HEK293 (cell line): ENCODE measurements at regions not wholly inside any gene's neighbourhood (a gene's known extent, or its start where the extent isn't known, plus 50 kb on each side); places are given as distances from the start of the nearest gene placed in this dataset.
"Not testable (repeated sequence)": the region's sequence is repeated elsewhere in the genome, so short reads cannot be mapped to it uniquely, and the experiment has no call there.

Experiments used
- CTCF ChIA-PET: fragments of 350-600 bp; formaldehyde crosslinking; extraction: SDS; loops from one replicate; lab custom pipeline; 2021; ENCODE audit warnings: antibody characterized with exemption; lab: Yijun Ruan, JAX
- POLR2A ChIA-PET: fragments of 300-600 bp; formaldehyde crosslinking; extraction: SDS; loops from one replicate; lab custom pipeline; 2020; ENCODE audit warnings: antibody characterized with exemption, inconsistent platforms; lab: Yijun Ruan, JAX
- H3K27ac ChIP-seq: fragments of 200-500 bp; sonication (Bioruptor generic); 2 replicates; pipeline ENCODE4 v1.5.1; 2014; ENCODE audit warnings: low read depth, low read length, control low read depth, inconsistent platforms; ENCODE audit errors: extremely low read depth
- H3K36me3 ChIP-seq, 2 experiments: fragments of 200-500 bp in 1 of 2; sonication (Bioruptor generic) in 1 of 2; 1 replicate in 1 of 2; 2 replicates in 1 of 2; pipeline ENCODE4 v1.5.1; 2014 to 2017; ENCODE audit warnings: inconsistent platforms in 2 of 2, low read length in 2 of 2; ENCODE audit not compliant: control insufficient read depth in 2 of 2, insufficient read depth in 1 of 2
- H3K4me1 ChIP-seq: fragments of 200-500 bp; sonication (Bioruptor generic); 2 replicates; pipeline ENCODE4 v1.5.1; 2014; ENCODE audit warnings: mild to moderate bottlenecking, low read length, inconsistent platforms; ENCODE audit not compliant: control insufficient read depth, insufficient read depth
- H3K4me3 ChIP-seq: 2 replicates; pipeline ENCODE4 v1.5.1; 2011; ENCODE audit warnings: low read depth, mild to moderate bottlenecking, control low read depth, low read length, moderate library complexity
- H3K9me3 ChIP-seq: fragments of 200-500 bp; sonication (Bioruptor generic); 2 replicates; pipeline ENCODE4 v1.5.1; 2014; ENCODE audit warnings: low read depth, low read length, inconsistent platforms; ENCODE audit not compliant: control insufficient read depth, insufficient read depth
- KLF10 ChIP-seq: fragments of 450-650 bp; IDR thresholded peaks from 2 replicates; pipeline ENCODE4 v1.5.1; 2018; ENCODE audit warnings: missing biosample characterization, mild to moderate bottlenecking, missing genetic modification characterization
- MZF1 ChIP-seq: fragments of 450-650 bp; formaldehyde crosslinking; IDR thresholded peaks from 2 replicates; pipeline ENCODE4 v1.5.1; 2017; ENCODE audit warnings: missing biosample characterization, missing genetic modification characterization, borderline replicate concordance
- ZNF114 ChIP-seq: fragments of 450-650 bp; formaldehyde crosslinking; IDR thresholded peaks from 2 replicates; pipeline ENCODE4 v1.5.0; 2017; ENCODE audit warnings: missing biosample characterization, missing genetic modification characterization
- ZNF140 ChIP-seq: fragments of 450-650 bp; formaldehyde crosslinking; IDR thresholded peaks from 2 replicates; pipeline ENCODE4 v1.5.1; 2016; ENCODE audit warnings: missing biosample characterization, missing genetic modification characterization
- ZNF169 ChIP-seq: fragments of 450-650 bp; formaldehyde crosslinking; IDR thresholded peaks from 2 replicates; pipeline ENCODE4 v1.5.1; 2016; ENCODE audit warnings: missing biosample characterization, missing genetic modification characterization
- ZNF2 ChIP-seq: fragments of 450-650 bp; formaldehyde crosslinking; IDR thresholded peaks from 2 replicates; pipeline ENCODE4 v1.5.1; 2016; ENCODE audit warnings: missing biosample characterization, missing genetic modification characterization
- ZNF223 ChIP-seq: fragments of 450-650 bp; formaldehyde crosslinking; IDR thresholded peaks from 2 replicates; pipeline ENCODE4 v1.5.1; 2016; ENCODE audit warnings: missing biosample characterization, missing genetic modification characterization
- ZNF501 ChIP-seq: fragments of 450-650 bp; formaldehyde crosslinking; IDR thresholded peaks from 2 replicates; pipeline ENCODE4 v1.5.1; 2016; ENCODE audit warnings: missing biosample characterization, missing genetic modification characterization
- ZNF521 ChIP-seq: fragments of 450-650 bp; formaldehyde crosslinking; IDR thresholded peaks from 2 replicates; pipeline ENCODE4 v1.5.1; 2017; ENCODE audit warnings: missing biosample characterization, mild to moderate bottlenecking, missing genetic modification characterization
- ZNF571 ChIP-seq: fragments of 450-650 bp; formaldehyde crosslinking; IDR thresholded peaks from 2 replicates; pipeline ENCODE4 v1.5.0; 2017; ENCODE audit warnings: missing biosample characterization, missing genetic modification characterization
- ZNF610 ChIP-seq: fragments of 450-650 bp; formaldehyde crosslinking; IDR thresholded peaks from 2 replicates; pipeline ENCODE4 v1.5.1; 2016; ENCODE audit warnings: missing biosample characterization, missing genetic modification characterization, borderline replicate concordance
- ZNF624 ChIP-seq: fragments of 450-650 bp; formaldehyde crosslinking; IDR thresholded peaks from 2 replicates; pipeline ENCODE4 v1.5.1; 2017; ENCODE audit warnings: missing biosample characterization, missing genetic modification characterization
- ZNF629 ChIP-seq: fragments of 450-650 bp; formaldehyde crosslinking; IDR thresholded peaks from 2 replicates; pipeline ENCODE4 v1.5.1; 2017; ENCODE audit warnings: missing biosample characterization, missing genetic modification characterization
- ZNF768 ChIP-seq: fragments of 450-650 bp; formaldehyde crosslinking; IDR thresholded peaks from 2 replicates; pipeline ENCODE4 v1.5.1; 2018; ENCODE audit warnings: missing biosample characterization, mild to moderate bottlenecking, missing genetic modification characterization
- TF ChIP-seq, protein P1 (sequence below): fragments of 450-650 bp; formaldehyde crosslinking; IDR thresholded peaks from 2 replicates; pipeline ENCODE4 v1.5.1; 2017; ENCODE audit warnings: missing biosample characterization, missing genetic modification characterization
- TF ChIP-seq, protein P2 (sequence below): fragments of 450-650 bp; formaldehyde crosslinking; IDR thresholded peaks from 2 replicates; pipeline ENCODE4 v1.5.1; 2017; ENCODE audit warnings: missing biosample characterization, missing genetic modification characterization
- TF ChIP-seq, protein P3 (sequence below): fragments of 450-650 bp; formaldehyde crosslinking; IDR thresholded peaks from 2 replicates; pipeline ENCODE4 v1.5.1; 2016; ENCODE audit warnings: missing biosample characterization, missing genetic modification characterization

DNA sequence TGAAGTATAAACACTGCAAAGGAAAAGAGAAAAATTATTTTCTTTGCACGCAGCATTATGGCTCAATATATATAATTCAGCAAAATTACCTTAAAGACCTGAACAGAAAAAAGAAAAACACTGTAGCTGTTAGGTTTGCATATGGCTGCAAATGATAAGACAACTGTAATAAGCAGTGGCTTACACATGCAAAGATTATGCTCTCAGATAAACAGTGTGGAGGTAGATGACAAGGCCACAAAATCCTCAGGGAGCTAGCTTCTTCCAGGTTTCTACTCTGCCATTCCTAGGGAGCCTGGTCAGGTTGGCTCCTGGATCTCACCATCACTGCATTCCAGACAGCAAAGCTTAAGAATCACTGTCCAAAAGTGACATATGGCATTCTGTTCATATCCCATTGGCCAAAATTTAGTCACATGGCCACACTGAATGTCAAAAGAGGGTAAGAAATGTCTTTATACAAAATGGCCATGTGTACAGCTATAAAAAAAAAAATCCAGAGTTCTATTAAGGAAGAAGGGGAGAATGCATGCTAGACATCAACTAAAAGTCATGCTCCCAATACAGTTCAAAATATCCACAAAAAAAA, 195.2 kb upstream of the SLC7A11 start:
- Histone ChIP-seq H3K4me3 (no peak overlapping the region), H3K36me3 (no peaks in the 10 kb centered on the region), H3K9me3 (no peaks in the 10 kb centered on the region), H3K27ac (no peak overlapping the region), H3K4me1 (no peaks in the 10 kb centered on the region)
- no peak for TF ChIP-seq ZNF768 (tag by site-specific recombination)
- TF ChIP-seq ZNF140 (tag by site-specific recombination), result no peak
- no peak for TF ChIP-seq ZNF624 (tag by site-specific recombination)
- no peak for TF ChIP-seq ZNF114 (tag by site-specific recombination)
- no peak for TF ChIP-seq ZNF571
- TF ChIP-seq ZNF2 (tag by site-specific recombination), result no peak
- TF ChIP-seq ZNF223, result no peak
- TF ChIP-seq, protein P1, sequence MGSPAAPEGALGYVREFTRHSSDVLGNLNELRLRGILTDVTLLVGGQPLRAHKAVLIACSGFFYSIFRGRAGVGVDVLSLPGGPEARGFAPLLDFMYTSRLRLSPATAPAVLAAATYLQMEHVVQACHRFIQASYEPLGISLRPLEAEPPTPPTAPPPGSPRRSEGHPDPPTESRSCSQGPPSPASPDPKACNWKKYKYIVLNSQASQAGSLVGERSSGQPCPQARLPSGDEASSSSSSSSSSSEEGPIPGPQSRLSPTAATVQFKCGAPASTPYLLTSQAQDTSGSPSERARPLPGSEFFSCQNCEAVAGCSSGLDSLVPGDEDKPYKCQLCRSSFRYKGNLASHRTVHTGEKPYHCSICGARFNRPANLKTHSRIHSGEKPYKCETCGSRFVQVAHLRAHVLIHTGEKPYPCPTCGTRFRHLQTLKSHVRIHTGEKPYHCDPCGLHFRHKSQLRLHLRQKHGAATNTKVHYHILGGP (tag by site-specific recombination), result no peak
- TF ChIP-seq ZNF501 (tag by site-specific recombination), result no peak
- no peak for TF ChIP-seq ZNF169 (tag by site-specific recombination)
- TF ChIP-seq, protein P2, sequence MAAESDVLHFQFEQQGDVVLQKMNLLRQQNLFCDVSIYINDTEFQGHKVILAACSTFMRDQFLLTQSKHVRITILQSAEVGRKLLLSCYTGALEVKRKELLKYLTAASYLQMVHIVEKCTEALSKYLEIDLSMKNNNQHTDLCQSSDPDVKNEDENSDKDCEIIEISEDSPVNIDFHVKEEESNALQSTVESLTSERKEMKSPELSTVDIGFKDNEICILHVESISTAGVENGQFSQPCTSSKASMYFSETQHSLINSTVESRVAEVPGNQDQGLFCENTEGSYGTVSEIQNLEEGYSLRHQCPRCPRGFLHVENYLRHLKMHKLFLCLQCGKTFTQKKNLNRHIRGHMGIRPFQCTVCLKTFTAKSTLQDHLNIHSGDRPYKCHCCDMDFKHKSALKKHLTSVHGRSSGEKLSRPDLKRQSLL (tag by site-specific recombination), result no peak
- POLR2A ChIA-PET, result no interaction called here
- CTCF ChIA-PET, result no interaction called here

DNA sequence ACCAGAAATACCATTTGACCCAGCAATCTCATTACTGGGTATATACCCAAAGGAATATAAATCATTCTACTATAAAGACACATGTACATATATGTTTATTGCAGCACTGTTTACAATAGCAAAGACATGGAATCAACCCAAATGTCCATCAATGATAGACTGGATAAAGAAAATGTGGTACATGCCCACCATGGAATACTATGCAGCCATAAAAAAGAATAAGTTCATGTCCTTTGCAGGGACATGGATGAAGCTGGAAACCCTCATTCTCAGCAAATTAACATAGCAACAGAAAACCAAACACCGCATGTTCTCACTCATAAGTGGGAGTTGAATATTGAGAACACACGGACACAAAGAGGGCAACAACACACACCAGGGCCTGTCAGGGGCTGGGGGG, 193.6 kb upstream of the SLC7A11 start:
- H3K9me3 ChIP-seq, POLR2A ChIA-PET, H3K4me3 ChIP-seq, H3K27ac ChIP-seq, H3K36me3 ChIP-seq, CTCF ChIA-PET, H3K4me1 ChIP-seq: not testable (repeated sequence)

DNA sequence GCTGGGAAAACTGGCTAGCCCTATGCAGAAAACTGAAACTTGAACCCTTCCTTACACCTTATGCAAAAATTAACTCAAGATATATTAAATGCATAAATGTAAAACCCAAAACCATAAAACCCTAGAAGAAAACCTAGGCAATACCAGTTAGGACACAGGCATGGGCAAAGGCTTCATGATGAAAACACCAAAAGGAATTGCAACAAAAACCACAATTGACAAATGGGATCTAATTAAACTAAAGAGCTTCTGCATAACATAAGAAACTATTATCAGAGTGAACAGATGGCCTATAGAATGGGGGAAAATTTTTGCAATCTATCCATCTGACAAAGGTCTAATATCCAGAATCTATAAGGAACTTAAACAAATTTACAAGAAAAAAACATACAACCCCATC, 192.9 kb upstream of the SLC7A11 start:
- CTCF ChIA-PET, POLR2A ChIA-PET, H3K4me1 ChIP-seq, H3K36me3 ChIP-seq, H3K4me3 ChIP-seq, H3K9me3 ChIP-seq, H3K27ac ChIP-seq: not testable (repeated sequence)

DNA sequence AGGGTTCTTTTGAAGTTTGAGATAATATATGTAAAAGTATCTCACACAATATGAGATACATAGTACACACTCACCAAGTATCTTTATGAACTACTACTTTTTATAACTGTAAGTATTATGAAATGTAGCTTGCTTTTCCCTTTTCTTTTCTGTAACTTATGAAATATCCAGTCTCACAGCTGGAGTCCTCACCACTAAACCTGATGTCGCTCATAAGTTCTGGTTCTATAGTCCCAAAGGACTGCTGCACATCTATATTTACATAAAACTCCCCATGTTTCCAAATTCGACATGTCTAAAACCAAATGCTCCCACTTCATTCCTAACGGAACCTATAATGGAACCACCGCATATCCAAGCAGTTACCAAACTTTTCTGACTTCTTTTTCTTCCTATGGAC, 186.5 kb upstream of the SLC7A11 start:
- Histone ChIP-seq H3K9me3 (no peaks in the 10 kb centered on the region), H3K4me3 (no peak overlapping the region), H3K36me3 (no peaks in the 10 kb centered on the region), H3K4me1 (no peaks in the 10 kb centered on the region), H3K27ac (no peak overlapping the region)
- TF ChIP-seq, protein P3, sequence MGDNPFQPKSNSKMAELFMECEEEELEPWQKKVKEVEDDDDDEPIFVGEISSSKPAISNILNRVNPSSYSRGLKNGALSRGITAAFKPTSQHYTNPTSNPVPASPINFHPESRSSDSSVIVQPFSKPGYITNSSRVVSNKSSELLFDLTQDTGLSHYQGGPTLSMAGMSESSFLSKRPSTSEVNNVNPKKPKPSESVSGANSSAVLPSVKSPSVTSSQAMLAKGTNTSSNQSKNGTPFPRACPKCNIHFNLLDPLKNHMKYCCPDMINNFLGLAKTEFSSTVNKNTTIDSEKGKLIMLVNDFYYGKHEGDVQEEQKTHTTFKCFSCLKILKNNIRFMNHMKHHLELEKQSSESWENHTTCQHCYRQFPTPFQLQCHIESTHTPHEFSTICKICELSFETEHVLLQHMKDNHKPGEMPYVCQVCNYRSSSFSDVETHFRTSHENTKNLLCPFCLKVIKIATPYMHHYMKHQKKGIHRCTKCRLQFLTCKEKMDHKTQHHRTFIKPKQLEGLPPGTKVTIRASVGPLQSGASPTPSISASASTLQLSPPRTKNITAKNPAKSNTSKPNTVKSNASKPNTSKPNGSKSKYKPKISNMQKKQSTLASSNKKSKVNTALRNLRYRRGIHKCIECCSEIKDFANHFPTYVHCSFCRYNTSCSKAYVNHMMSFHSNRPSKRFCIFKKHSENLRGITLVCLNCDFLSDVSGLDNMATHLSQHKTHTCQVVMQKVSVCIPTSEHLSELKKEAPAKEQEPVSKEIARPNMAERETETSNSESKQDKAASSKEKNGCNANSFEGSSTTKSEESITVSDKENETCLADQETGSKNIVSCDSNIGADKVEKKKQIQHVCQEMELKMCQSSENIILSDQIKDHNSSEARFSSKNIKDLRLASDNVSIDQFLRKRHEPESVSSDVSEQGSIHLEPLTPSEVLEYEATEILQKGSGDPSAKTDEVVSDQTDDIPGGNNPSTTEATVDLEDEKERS, result no peak
- TF ChIP-seq MZF1 (tag by site-specific recombination) (no peak), ZNF629 (tag by site-specific recombination) (no peak), ZNF610 (tag by site-specific recombination) (no peak), ZNF521 (tag by site-specific recombination) (no peak), ZNF2 (tag by site-specific recombination) (no peak), KLF10 (tag by site-specific recombination) (no peak)
- POLR2A ChIA-PET, result no interaction called here
- CTCF ChIA-PET, result interaction anchor here (0.6 kb wide), 1 partner anchor 96 kb away, joined by 4 read pairs; no protein-coding TSS in a partner anchor
